LNCaP clone FGC (cell line): ENCODE measurements at regions not wholly inside any gene's neighbourhood (a gene's known extent, or its start where the extent isn't known, plus 50 kb on each side); places are given as distances from the start of the nearest gene placed in this dataset.
A peak's percentile ranks its signal among the peaks of the same experiment; 100 is the strongest.
"Not testable (repeated sequence)": the region's sequence is repeated elsewhere in the genome, so short reads cannot be mapped to it uniquely, and the experiment has no call there.

ENCODE experiments used
- DNase-seq: peaks from one replicate; pipeline ENCODE4 v3.0.0-alpha.2; 2011; ENCODE audit warnings: low read depth
- H3K4me3 ChIP-seq: 2 replicates; pipeline ENCODE4 v1.5.1; 2011; ENCODE audit warnings: mild to moderate bottlenecking, low read depth, low read length, control low read depth
- CTCF ChIP-seq: IDR thresholded peaks from 2 replicates; pipeline ENCODE4 v1.5.1; 2012; ENCODE audit warnings: mild to moderate bottlenecking; ENCODE audit not compliant: control insufficient read depth, insufficient read depth; ENCODE audit errors: extremely low read depth

GRCh38 chrY:11099004-11099403, 1571.3 kb downstream of the TSPY10 start:
- TF ChIP-seq CTCF: no peak
- no peak overlapping the region for H3K4me3 ChIP-seq
- no peak for DNase-seq

- H3K4me3 ChIP-seq, DNase-seq: not testable (repeated sequence)
Measured at GRCh38 chrY:11100472-11100871, 1572.8 kb downstream of the TSPY10 start.

GRCh38 chrY:11102987-11103386, 1575.3 kb downstream of the TSPY10 start:
- H3K4me3 ChIP-seq: peak overlapping the region; percentile 44
- peak; percentile 44 for DNase-seq

- not testable (repeated sequence) for H3K4me3 ChIP-seq, DNase-seq
Measured at GRCh38 chrY:11107127-11107918, 1579.6 kb downstream of the TSPY10 start.

- H3K4me3 ChIP-seq: not testable (repeated sequence)
Measured at GRCh38 chrY:11151724-11152123, 1549.3 kb upstream of the USP9Y start.

GRCh38 chrY:11156100-11156499, 1544.9 kb upstream of the USP9Y start:
- H3K4me3 ChIP-seq, DNase-seq: not testable (repeated sequence)
- TF ChIP-seq CTCF: 0 out of 2 replicates have a peak, but pooled peaks have one; percentile 15

More at GRCh38 chrY:11151724-11152123, 1549.3 kb upstream of the USP9Y start:
- not testable (repeated sequence) for DNase-seq

GRCh38 chrY:11156846-11157245, 1544.2 kb upstream of the USP9Y start:
- not testable (repeated sequence) for H3K4me3 ChIP-seq, DNase-seq

GRCh38 chrY:11177033-11177432, 1524.0 kb upstream of the USP9Y start:
- H3K4me3 ChIP-seq, DNase-seq: not testable (repeated sequence)

- DNase-seq, H3K4me3 ChIP-seq: not testable (repeated sequence)
Measured at GRCh38 chrY:11201133-11201532, 1499.9 kb upstream of the USP9Y start.

- peak overlapping the region; percentile 64 for H3K4me3 ChIP-seq
- peak; percentile 62 for DNase-seq
Measured at GRCh38 chrY:11214851-11215250, 1486.2 kb upstream of the USP9Y start.
